Stimulated activated CD4-positive, alpha-beta T cell treated with anti-CD3 and anti-CD28 coated beads, Interleukin-1b, Interleukin-23, amount 100 ng/mL, for 24 hours (primary cell): ENCODE measurements at regions not wholly inside any gene's neighbourhood (a gene's known extent, or its start where the extent isn't known, plus 50 kb on each side); places are given as distances from the start of the nearest gene placed in this dataset.
"Not testable (repeated sequence)": the region's sequence is repeated elsewhere in the genome, so short reads cannot be mapped to it uniquely, and the experiment has no call there.

ENCODE experiments used
- DNase-seq, 4 experiments: peaks; one replicate each; pipeline ENCODE4 v3.0.0-alpha.2; 2020; ENCODE audit warnings: low read depth in 4 of 4, low spot score in 1 of 4

GRCh38 chr2:13180729-13181128 is 464.0 kb downstream of the TRIB2 start:
- DNase-seq, result no peak

DNA sequence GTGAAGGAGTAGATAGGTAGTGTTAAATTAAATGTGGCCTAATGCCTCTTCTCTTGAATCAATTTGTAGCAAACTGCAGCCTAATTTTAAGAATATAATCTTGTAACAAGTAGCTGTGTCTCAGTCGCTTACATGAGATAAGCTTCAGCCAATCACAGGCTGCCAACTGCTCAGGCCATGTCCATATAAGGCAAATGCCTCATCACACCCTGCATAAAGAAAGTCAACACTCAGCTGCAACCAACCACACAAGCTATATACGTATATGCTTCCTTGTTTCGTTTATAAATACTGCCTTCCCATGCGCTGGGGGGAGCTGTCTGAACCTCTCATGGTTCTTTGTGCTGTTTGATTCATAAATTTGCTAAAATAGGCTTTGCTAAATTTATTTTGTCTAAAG is 476.3 kb downstream of the TRIB2 start:
- no peak for DNase-seq

GRCh38 chr2:13193900-13194299 is 477.2 kb downstream of the TRIB2 start:
- DNase-seq, result no peak

- DNase-seq, result no peak
Measured at GRCh38 chr2:13195270-13195669, 478.5 kb downstream of the TRIB2 start.

DNA sequence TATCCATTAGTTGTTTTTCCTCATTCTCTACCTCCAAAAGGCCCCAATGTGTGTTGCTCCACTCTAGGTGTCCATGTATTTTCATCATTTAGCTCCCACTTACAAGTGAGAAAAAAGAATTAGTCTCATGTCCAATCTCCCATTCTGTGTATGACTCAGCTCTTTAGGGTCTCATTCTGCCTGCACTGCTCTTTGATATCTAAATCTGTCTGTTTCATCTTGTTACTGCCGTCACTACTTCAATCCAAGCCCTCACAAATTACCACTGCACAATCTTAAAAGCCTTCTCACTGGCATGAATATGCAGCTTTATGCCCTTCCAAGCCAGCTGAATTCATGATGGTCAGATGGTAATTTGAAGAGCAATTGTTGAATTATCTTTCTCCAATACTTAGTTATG is 480.5 kb downstream of the TRIB2 start:
- no peak for DNase-seq

- no peak for DNase-seq
Measured at GRCh38 chr2:13201924-13202323, 485.2 kb downstream of the TRIB2 start.

- DNase-seq, result no peak
Measured at GRCh38 chr2:13212115-13212514, 495.4 kb downstream of the TRIB2 start.

GRCh38 chr2:13218205-13218604 is 501.5 kb downstream of the TRIB2 start:
- DNase-seq, result no peak

- no peak for DNase-seq
Measured at GRCh38 chr2:13227578-13227977, 510.8 kb downstream of the TRIB2 start.

- DNase-seq, result no peak
Measured at GRCh38 chr2:13230221-13230620, 513.5 kb downstream of the TRIB2 start.

- DNase-seq, result no peak
Measured at GRCh38 chr2:13240061-13240460, 523.3 kb downstream of the TRIB2 start.

DNA sequence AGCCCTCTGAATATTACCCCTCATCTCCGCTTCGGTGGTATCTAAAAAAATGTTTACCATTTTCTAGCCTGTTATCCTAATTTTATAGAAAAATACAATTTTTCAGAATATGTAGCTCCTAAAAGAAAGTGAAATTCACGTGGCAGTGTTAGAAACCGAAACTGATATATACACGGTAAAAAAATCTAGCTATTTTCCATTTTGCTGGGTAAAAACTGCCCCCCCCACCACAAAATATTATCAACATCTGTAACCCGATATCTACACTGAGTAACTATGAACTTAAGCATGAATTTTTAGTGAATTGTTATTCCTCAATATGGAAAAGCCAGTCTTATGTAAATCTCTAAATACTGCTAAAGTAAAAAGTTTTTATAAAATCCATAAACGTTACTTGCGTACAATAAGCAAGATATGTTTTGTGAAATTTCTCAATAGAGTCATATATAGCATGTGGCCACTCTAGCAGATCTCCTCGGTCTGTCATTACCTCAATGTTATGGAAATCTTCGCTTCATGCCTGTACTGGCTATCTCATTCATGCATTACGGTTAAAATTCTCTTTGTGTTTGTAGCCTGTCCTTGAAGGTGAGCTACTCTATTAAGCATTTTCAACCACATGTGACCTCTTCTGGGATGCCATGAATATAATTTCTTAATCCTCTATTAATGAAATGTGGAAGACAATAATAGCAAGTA is 524.2 kb downstream of the TRIB2 start:
- no peak for DNase-seq

GRCh38 chr2:13252615-13253014 is 535.9 kb downstream of the TRIB2 start:
- DNase-seq, result no peak

DNA sequence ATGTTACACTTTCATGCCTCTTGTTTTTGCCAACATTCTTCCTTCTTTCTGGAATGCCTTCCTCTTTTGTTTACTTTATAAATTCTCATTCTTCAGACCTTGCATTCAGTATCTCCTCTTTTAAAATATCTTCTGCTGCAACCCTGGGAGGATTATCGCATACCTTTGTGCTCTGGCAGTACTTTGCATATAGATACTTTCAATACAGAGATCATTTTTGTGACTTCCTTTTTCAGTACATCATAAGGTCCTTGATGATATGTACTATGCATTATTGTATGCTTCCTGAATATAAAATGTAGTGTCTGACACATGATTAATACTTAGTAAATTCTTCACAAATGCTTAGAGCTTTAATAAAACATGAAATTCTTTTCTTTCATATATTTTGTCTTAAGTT is 538.7 kb downstream of the TRIB2 start:
- DNase-seq, result no peak

DNA sequence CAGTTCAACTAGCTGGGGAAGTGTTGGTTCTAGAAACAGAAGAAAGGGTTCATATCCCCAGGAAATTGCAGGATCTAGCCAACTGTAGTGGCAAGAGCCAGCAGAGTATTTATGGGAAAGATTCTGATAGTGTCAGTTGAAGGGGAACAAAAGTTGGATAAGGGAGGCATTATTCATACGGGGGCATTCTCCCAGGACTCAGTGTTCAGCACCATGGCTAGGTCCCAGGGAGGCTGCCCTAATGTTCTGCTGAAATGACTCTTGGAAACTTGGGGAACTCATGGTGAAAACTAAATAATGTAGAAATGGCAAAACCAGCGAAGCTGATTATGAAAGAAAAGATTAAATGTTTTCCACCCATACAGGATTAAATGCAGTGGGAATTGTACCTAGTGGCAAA is 543.7 kb downstream of the TRIB2 start:
- no peak for DNase-seq

GRCh38 chr2:13266166-13266565 is 549.4 kb downstream of the TRIB2 start:
- no peak for DNase-seq

DNA sequence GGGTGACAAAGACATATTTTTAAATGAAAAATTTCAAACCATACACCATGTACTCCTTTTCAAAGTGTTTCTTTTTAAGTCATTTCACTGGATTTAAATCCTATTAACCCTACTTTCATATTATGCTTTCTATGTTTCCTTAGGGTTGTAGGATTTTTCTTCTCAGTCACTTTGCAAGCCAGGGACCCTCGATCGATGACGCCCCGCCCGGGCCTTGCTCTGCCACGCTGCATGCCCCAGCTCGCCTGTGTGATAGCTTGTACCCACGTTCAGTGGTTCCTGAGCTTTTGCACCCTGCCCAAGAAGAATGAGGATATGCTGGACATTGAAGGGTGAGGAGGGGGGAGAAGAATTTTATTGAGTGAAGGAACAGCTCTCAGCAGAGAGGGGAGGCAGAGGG is 568.0 kb downstream of the TRIB2 start:
- DNase-seq, result no peak

DNA sequence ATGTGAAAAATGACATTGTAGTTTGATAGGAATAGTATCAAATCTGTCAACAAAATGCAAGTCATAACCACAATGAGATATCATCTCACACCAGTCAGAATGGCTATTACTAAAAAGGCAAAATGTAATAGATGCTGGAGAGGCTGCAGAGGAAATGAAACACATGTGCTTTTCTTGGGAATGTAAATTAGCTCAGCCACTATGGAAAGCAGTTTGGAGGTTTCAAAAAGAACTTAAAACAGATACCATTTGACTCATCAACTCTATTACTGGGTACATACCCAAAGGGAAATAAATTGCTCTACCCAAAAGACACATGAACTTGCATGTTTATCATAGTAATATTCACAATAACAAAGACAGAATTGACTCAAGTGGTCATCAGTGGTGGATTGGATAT is 572.6 kb downstream of the TRIB2 start:
- no peak for DNase-seq

GRCh38 chr2:13308478-13308805 is 591.7 kb downstream of the TRIB2 start:
- DNase-seq, result not testable (repeated sequence)

GRCh38 chr2:13308989-13309388 is 592.3 kb downstream of the TRIB2 start:
- DNase-seq, result no peak

DNA sequence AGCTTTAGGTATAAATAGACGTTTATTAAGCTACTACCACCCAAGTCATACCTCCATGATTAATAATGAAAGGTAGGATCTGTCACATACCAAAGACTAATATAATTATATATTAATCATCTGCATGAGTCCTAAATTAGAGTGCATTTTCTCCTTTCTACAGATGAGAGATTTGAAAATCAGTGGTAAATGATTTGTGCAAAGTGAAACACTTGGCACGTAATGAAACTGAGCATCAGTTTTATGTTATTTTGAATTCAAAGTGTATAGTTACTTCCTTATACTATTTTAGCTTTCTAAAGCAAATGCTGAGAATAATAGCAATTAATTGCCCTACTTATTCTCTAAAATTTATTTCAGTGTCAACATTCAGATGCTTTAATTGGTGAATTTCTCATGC is 615.3 kb downstream of the TRIB2 start:
- no peak for DNase-seq

- not testable (repeated sequence) for DNase-seq
Measured at GRCh38 chr2:13334071-13334470, 617.3 kb downstream of the TRIB2 start.

GRCh38 chr2:13334545-13334944 is 617.8 kb downstream of the TRIB2 start:
- no peak for DNase-seq
